Tibial nerve (tissue), 4 donors: ENCODE measurements at regions not wholly inside any gene's neighbourhood (a gene's known extent, or its start where the extent isn't known, plus 50 kb on each side); places are given as distances from the start of the nearest gene placed in this dataset.
"Not testable (repeated sequence)": the region's sequence is repeated elsewhere in the genome, so short reads cannot be mapped to it uniquely, and the experiment has no call there.

Experiments
- EP300 ChIP-seq, 2 donors: sonication (generic); formaldehyde crosslinking; IDR thresholded peaks; one replicate each; pipeline ENCODE4 v1.6.1; 2017; ENCODE audit warnings: antibody characterized with exemption in 2 of 2, mild to moderate bottlenecking in 1 of 2
- POLR2A ChIP-seq, 2 donors: fragments of 450-650 bp; IDR thresholded peaks; one replicate each; pipeline ENCODE4 v1.6.1; 2017; ENCODE audit warnings: antibody characterized with exemption in 2 of 2, mild to moderate bottlenecking in 2 of 2, moderate library complexity in 2 of 2
- TF ChIP-seq, protein P1 (sequence below), 5 experiments: fragments of 200-600 bp in 3 of 5; fragments of 450-650 bp in 2 of 5; sonication (generic) in 3 of 5; IDR thresholded peaks; one replicate each; pipeline ENCODE4 v1.5.1; 2016 to 2019; ENCODE audit warnings: antibody characterized with exemption in 5 of 5, mild to moderate bottlenecking in 3 of 5, moderate library complexity in 2 of 5

DNA sequence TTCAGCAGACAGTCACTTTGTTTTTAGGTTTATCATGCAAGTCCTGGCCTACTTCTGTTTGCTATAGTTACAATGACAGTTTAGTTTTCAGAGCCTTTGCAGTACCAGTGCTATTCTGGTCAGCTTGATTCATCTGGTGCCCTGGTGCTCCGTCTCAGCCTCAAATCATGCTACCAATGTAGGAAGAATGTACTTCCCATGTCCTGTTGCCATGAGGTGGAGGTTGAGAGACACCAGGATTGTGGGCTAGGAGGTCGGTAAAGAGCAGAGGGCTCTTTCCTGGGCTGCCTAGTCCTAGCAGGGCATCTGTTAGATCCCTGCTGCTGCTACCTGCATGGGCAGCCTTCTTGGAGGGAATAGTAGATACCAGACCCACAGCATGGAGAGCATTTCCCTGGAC, 91.4 kb upstream of the DPY19L1 start:
- TF ChIP-seq POLR2A, EP300 (IDR thresholded peaks at IDR 0.05): not testable (repeated sequence)
- TF ChIP-seq, protein P1, sequence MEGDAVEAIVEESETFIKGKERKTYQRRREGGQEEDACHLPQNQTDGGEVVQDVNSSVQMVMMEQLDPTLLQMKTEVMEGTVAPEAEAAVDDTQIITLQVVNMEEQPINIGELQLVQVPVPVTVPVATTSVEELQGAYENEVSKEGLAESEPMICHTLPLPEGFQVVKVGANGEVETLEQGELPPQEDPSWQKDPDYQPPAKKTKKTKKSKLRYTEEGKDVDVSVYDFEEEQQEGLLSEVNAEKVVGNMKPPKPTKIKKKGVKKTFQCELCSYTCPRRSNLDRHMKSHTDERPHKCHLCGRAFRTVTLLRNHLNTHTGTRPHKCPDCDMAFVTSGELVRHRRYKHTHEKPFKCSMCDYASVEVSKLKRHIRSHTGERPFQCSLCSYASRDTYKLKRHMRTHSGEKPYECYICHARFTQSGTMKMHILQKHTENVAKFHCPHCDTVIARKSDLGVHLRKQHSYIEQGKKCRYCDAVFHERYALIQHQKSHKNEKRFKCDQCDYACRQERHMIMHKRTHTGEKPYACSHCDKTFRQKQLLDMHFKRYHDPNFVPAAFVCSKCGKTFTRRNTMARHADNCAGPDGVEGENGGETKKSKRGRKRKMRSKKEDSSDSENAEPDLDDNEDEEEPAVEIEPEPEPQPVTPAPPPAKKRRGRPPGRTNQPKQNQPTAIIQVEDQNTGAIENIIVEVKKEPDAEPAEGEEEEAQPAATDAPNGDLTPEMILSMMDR (IDR thresholded peaks at IDR 0.05), result not testable (repeated sequence)
